SK-N-SH (cell line): ENCODE measurements at regions not wholly inside any gene's neighbourhood (a gene's known extent, or its start where the extent isn't known, plus 50 kb on each side); places are given as distances from the start of the nearest gene placed in this dataset.
A peak's percentile ranks its signal among the peaks of the same experiment; 100 is the strongest.

Experiments used
- CTCF ChIA-PET: fragments of 300-600, 350-600 bp; formaldehyde crosslinking; extraction: SDS; loops from one replicate; lab custom pipeline; 2021; lab: Yijun Ruan, JAX
- POLR2A ChIA-PET: fragments of 350-600 bp; sonication (Branson Sonifier 250); formaldehyde crosslinking; extraction: SDS; loops from one replicate; lab custom pipeline; 2020; ENCODE audit warnings: antibody characterized with exemption, inconsistent platforms; lab: Yijun Ruan, JAX
- DNase-seq: peaks from one replicate; pipeline ENCODE4 v3.0.0; 2012
- H2AFZ ChIP-seq: fragments of 200-600 bp; sonication (generic); 2 replicates; pipeline ENCODE4 v1.8.1; 2016; ENCODE audit warnings: antibody characterized with exemption, mild to moderate bottlenecking, low read depth
- H3F3A ChIP-seq: fragments of 200-600 bp; sonication (generic); replicated peaks from 2 replicates; pipeline ENCODE3; 2016; ENCODE audit warnings: antibody characterized with exemption, mild to moderate bottlenecking; ENCODE audit not compliant: insufficient read depth
- H3K27ac ChIP-seq, 2 experiments: fragments of 200-500 bp in 1 of 2; fragments of 200-600 bp in 1 of 2; sonication (Bioruptor generic) in 1 of 2; sonication (generic), shearing (Covaris generic) in 1 of 2; 2 replicates each; pipeline versions ENCODE4 v1.5.1 to v1.6.1; 2014 to 2016; ENCODE audit warnings: low read depth in 2 of 2, inconsistent platforms in 1 of 2, low read length in 1 of 2, mild to moderate bottlenecking in 1 of 2, mixed read lengths in 1 of 2
- H3K27me3 ChIP-seq: fragments of 200-600 bp; sonication (generic), shearing (Covaris generic); 2 replicates; pipeline ENCODE4 v1.6.1; 2016; ENCODE audit warnings: mixed run types; ENCODE audit not compliant: insufficient read depth
- H3K36me3 ChIP-seq, 2 experiments: fragments of 200-500 bp in 1 of 2; fragments of 200-600 bp in 1 of 2; sonication (Bioruptor generic) in 1 of 2; sonication (generic) in 1 of 2; replicated peaks in 1 of 2; 2 replicates each; pipeline versions ENCODE3 to v1.5.1; 2014 to 2016; ENCODE audit warnings: low read length in 1 of 2, mild to moderate bottlenecking in 1 of 2; ENCODE audit not compliant: insufficient read depth in 2 of 2, control insufficient read depth in 1 of 2
- H3K4me1 ChIP-seq, 2 experiments: fragments of 200-500 bp in 1 of 2; fragments of 200-600 bp in 1 of 2; sonication (Bioruptor generic) in 1 of 2; sonication (generic), shearing (Covaris generic) in 1 of 2; 2 replicates each; pipeline versions ENCODE4 v1.5.1 to v1.6.1; 2014 to 2016; ENCODE audit warnings: low read depth in 1 of 2, low read length in 1 of 2, mixed run types in 1 of 2; ENCODE audit not compliant: insufficient read depth in 2 of 2, control insufficient read depth in 1 of 2
- H3K4me2 ChIP-seq: fragments of 200-600 bp; sonication (generic), shearing (Covaris generic); 2 replicates; pipeline ENCODE4 v1.6.1; 2017; ENCODE audit warnings: mixed run types
- H3K4me3 ChIP-seq, 2 experiments: fragments of 200-500 bp in 1 of 2; fragments of 200-600 bp in 1 of 2; sonication (Bioruptor generic) in 1 of 2; sonication (generic), shearing (Covaris generic) in 1 of 2; 2 replicates each; pipeline versions ENCODE4 v1.5.1 to v1.8.1; 2014 to 2016; ENCODE audit warnings: low read depth in 2 of 2, inconsistent platforms in 1 of 2, low read length in 1 of 2, mild to moderate bottlenecking in 1 of 2, mixed read lengths in 1 of 2, moderate library complexity in 1 of 2
- H3K79me2 ChIP-seq: fragments of 200-600 bp; sonication (generic); 2 replicates; pipeline ENCODE4 v1.8.1; 2017; ENCODE audit warnings: mild to moderate bottlenecking; ENCODE audit not compliant: insufficient read depth
- H3K9ac ChIP-seq: fragments of 200-600 bp; sonication (generic); 2 replicates; pipeline ENCODE4 v1.6.1; 2017; ENCODE audit warnings: mixed run types
- H3K9me2 ChIP-seq: fragments of 200-600 bp; sonication (generic); 2 replicates; pipeline ENCODE4 v1.6.1; 2017; ENCODE audit warnings: mixed run types
- H3K9me3 ChIP-seq: fragments of 200-600 bp; sonication (generic); 2 replicates; pipeline ENCODE4 v1.6.1; 2017; ENCODE audit warnings: mixed run types, mild to moderate bottlenecking, moderate library complexity
- H4K20me1 ChIP-seq: fragments of 200-600 bp; sonication (generic); 2 replicates; pipeline ENCODE4 v1.6.1; 2017; ENCODE audit warnings: mild to moderate bottlenecking, mixed run types; ENCODE audit not compliant: insufficient read depth
- EP300 ChIP-seq, 2 experiments: IDR thresholded peaks; 2 replicates each; pipeline versions ENCODE4 v1.4.0 to v1.6.1; 2012; ENCODE audit warnings: borderline replicate concordance in 1 of 2, low read depth in 1 of 2, low read length in 1 of 2
- FOSL2 ChIP-seq: IDR thresholded peaks from 2 replicates; pipeline ENCODE4 v1.4.0; 2012; ENCODE audit warnings: low read depth, mild to moderate bottlenecking, moderate library complexity, borderline replicate concordance
- IRF3 ChIP-seq: fragments of 150-350 bp; IDR thresholded peaks from 2 replicates; pipeline ENCODE4 v1.6.1; 2016; ENCODE audit warnings: mild to moderate bottlenecking, low read depth, low read length
- JUND ChIP-seq: IDR thresholded peaks from 2 replicates; pipeline ENCODE4 v1.4.0; 2012
- MXI1 ChIP-seq: IDR thresholded peaks from 2 replicates; pipeline ENCODE4 v1.6.1; 2012; ENCODE audit warnings: mild to moderate bottlenecking, low read depth, low read length, improper control_type of control experiment
- NFIC ChIP-seq: IDR thresholded peaks from 2 replicates; pipeline ENCODE4 v1.4.0; 2012; ENCODE audit warnings: borderline replicate concordance
- NRF1 ChIP-seq: IDR thresholded peaks from 2 replicates; pipeline ENCODE4 v1.6.1; 2012; ENCODE audit warnings: low read depth, mild to moderate bottlenecking, low read length
- RAD21 ChIP-seq: IDR thresholded peaks from 2 replicates; pipeline ENCODE4 v1.6.1; 2012; ENCODE audit warnings: mild to moderate bottlenecking, low read length
- RCOR1 ChIP-seq: fragments of 150-350 bp; IDR thresholded peaks from 2 replicates; pipeline ENCODE4 v1.6.1; 2017; ENCODE audit warnings: antibody characterized with exemption, low read length
- SIN3A ChIP-seq: IDR thresholded peaks from 2 replicates; pipeline ENCODE4 v1.6.1; 2012; ENCODE audit warnings: low read depth, mild to moderate bottlenecking, low read length, moderate library complexity, borderline replicate concordance
- TCF12 ChIP-seq: IDR thresholded peaks from 2 replicates; pipeline ENCODE4 v1.4.0; 2012
- TEAD4 ChIP-seq: IDR thresholded peaks from 2 replicates; pipeline ENCODE4 v1.4.0; 2012; ENCODE audit warnings: mild to moderate bottlenecking, borderline replicate concordance; ENCODE audit not compliant: insufficient read depth
- YY1 ChIP-seq: IDR thresholded peaks from 2 replicates; pipeline ENCODE4 v1.4.0; 2012; ENCODE audit warnings: low read depth, mild to moderate bottlenecking
- WGBS: methylation state at CpG from one replicate; pipeline ENCODE4 v1.1.6; 2017; ENCODE audit warnings: low lambda C conversion rate; 5-methylcytosine and 5-hydroxymethylcytosine counted together
- TF ChIP-seq, protein P1 (sequence below): fragments of 150-350 bp; IDR thresholded peaks from 2 replicates; pipeline ENCODE4 v1.6.1; 2017; ENCODE audit warnings: antibody characterized with exemption, low read length, low read depth, borderline replicate concordance
- TF ChIP-seq, protein P2 (sequence below): fragments of 200-600 bp; sonication (generic); IDR thresholded peaks from 2 replicates; pipeline ENCODE4 v1.6.1; 2017; ENCODE audit warnings: antibody characterized with exemption, mild to moderate bottlenecking, moderate library complexity
- TF ChIP-seq, protein P3 (sequence below): IDR thresholded peaks from 2 replicates; pipeline ENCODE4; 2012

DNA sequence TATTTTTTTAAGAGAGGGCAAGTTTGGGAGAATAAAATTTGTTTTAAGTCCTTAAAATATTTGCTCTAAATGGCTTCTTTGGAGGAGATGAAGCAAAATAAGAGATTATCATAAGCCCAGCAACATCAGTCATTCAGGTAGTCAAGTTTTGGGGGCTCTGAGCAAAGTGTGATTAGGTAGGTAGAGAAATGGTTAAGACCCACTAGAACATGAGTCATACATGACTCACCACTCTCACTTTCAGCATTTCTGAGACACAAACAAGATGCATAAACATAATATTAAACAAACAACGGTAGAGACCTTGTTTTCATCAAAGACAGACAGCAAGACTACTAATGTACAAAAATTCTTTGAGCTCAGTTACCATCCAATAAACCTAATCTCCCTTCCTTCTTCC is 272.2 kb downstream of the LMO4 start:
- Histone ChIP-seq H3F3A (no peaks in the 10 kb centered on the region), H3K9me3 (no peaks in the 10 kb centered on the region; the same call in 1 of the 2 replicates), H3K4me2 (no peak overlapping the region), H3K9ac (no peak overlapping the region), H2AFZ (no peak overlapping the region), H3K4me3 (no peak overlapping the region), H3K4me1 (no peaks in the 10 kb centered on the region), H3K79me2 (no peaks in the 10 kb centered on the region), H4K20me1 (no peaks in the 10 kb centered on the region), H3K27ac (no peak overlapping the region), H3K9me2 (no peaks in the 10 kb centered on the region), H3K27me3 (no peaks in the 10 kb centered on the region), H3K36me3 (no peaks in the 10 kb centered on the region)
- POLR2A ChIA-PET, result no interaction called here
- 0% methylated on average over 1 of the region's 1 CpG for WGBS
- TF ChIP-seq EP300 (IDR thresholded peaks at IDR 0.05; ENCODE audit: borderline replicate concordance in 1 of 2, low read depth in 1 of 2, low read length in 1 of 2) (no peak), FOSL2 (peak; percentile 24; the same call in 1 of the 2 replicates)
- CTCF ChIA-PET, result no interaction called here
- no peak for DNase-seq

DNA sequence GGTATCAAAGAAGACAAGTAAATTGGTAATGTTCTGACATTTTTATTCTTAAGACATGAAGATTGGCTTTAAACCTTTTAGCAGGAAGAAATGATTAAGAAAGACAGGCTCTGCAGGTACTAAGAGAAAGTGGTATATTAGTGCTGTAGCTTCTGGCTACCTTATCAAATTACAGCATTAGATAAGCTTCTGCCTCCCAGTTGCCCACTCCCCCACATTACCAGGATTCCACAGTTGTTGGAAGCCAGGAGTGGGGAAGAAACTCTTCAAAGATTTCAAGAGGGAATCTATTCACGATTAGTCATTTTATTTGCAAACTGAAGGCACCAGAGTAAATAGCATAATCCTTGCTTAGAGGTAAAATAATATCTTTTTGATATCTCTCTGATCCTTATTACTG is 274.9 kb downstream of the LMO4 start:
- ChIA-PET CTCF (interaction anchor here (1.1 kb wide), 1 partner anchor 19 kb away, joined by 3 read pairs; no protein-coding TSS in a partner anchor), POLR2A (no interaction called here)
- Histone ChIP-seq H3K9ac (no peak overlapping the region), H3K79me2 (no peaks in the 10 kb centered on the region), H4K20me1 (no peaks in the 10 kb centered on the region)
- TF ChIP-seq, protein P1, sequence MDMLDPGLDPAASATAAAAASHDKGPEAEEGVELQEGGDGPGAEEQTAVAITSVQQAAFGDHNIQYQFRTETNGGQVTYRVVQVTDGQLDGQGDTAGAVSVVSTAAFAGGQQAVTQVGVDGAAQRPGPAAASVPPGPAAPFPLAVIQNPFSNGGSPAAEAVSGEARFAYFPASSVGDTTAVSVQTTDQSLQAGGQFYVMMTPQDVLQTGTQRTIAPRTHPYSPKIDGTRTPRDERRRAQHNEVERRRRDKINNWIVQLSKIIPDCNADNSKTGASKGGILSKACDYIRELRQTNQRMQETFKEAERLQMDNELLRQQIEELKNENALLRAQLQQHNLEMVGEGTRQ, result no peak
- TF ChIP-seq RCOR1 (no peak), NRF1 (no peak), IRF3 (no peak), YY1 (no peak), TEAD4 (no peak), MXI1 (no peak), RAD21 (no peak)
- TF ChIP-seq, all 33 proteins: peak for 0
- Histone ChIP-seq H3F3A (no peaks in the 10 kb centered on the region), H3K9me3 (no peaks in the 10 kb centered on the region; the same call in 1 of the 2 replicates), H3K36me3 (no peaks in the 10 kb centered on the region), H3K4me2 (no peak overlapping the region), H3K9me2 (no peaks in the 10 kb centered on the region), H3K27ac (no peak overlapping the region), H3K27me3 (no peaks in the 10 kb centered on the region), H2AFZ (no peak overlapping the region), H3K4me1 (no peaks in the 10 kb centered on the region), H3K4me3 (no peak overlapping the region)
- WGBS, result 30% methylated on average over 1 of the region's 1 CpG
- no peak for DNase-seq

DNA sequence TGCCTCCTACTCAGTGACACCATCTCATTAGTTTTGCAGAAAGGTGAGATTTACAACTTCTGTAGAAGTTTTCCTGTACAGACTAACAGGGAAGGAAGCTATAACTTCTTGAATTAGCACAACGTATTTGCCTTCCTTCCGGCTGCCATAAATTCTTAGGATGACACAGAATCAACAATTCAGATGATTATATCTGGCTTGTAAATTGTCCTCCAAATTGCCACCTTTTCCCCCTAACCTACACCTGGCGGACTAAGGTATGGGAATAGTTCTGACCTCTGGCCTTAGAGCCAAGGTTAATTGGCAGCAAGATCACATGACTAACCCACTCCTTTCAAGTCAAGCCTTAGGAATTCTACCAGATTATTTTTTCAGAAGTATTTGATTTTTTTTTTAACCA is 284.3 kb downstream of the LMO4 start:
- H3K79me2 ChIP-seq, result no peaks in the 10 kb centered on the region
- no peak overlapping the region for H2AFZ ChIP-seq
- no peaks in the 10 kb centered on the region for H3F3A ChIP-seq
- DNase-seq, result no peak
- no peaks in the 10 kb centered on the region for H3K36me3 ChIP-seq
- no peaks in the 10 kb centered on the region for H4K20me1 ChIP-seq
- H3K9me2 ChIP-seq, result no peaks in the 10 kb centered on the region
- 81% methylated on average over 3 of the region's 3 CpGs for WGBS
- H3K4me3 ChIP-seq, result no peak overlapping the region
- POLR2A ChIA-PET, result no interaction called here
- no peak overlapping the region for H3K4me2 ChIP-seq
- H3K27ac ChIP-seq, result no peak overlapping the region
- H3K9me3 ChIP-seq, result no peaks in the 10 kb centered on the region
- no peak overlapping the region for H3K9ac ChIP-seq
- H3K4me1 ChIP-seq, result no peaks in the 10 kb centered on the region
- H3K27me3 ChIP-seq, result no peaks in the 10 kb centered on the region
- CTCF ChIA-PET, result no interaction called here
- no peak for TF ChIP-seq JUND
- TF ChIP-seq TEAD4, result no peak
- TF ChIP-seq, protein P2, sequence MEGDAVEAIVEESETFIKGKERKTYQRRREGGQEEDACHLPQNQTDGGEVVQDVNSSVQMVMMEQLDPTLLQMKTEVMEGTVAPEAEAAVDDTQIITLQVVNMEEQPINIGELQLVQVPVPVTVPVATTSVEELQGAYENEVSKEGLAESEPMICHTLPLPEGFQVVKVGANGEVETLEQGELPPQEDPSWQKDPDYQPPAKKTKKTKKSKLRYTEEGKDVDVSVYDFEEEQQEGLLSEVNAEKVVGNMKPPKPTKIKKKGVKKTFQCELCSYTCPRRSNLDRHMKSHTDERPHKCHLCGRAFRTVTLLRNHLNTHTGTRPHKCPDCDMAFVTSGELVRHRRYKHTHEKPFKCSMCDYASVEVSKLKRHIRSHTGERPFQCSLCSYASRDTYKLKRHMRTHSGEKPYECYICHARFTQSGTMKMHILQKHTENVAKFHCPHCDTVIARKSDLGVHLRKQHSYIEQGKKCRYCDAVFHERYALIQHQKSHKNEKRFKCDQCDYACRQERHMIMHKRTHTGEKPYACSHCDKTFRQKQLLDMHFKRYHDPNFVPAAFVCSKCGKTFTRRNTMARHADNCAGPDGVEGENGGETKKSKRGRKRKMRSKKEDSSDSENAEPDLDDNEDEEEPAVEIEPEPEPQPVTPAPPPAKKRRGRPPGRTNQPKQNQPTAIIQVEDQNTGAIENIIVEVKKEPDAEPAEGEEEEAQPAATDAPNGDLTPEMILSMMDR, result no peak
- TF ChIP-seq TCF12, result no peak
- TF ChIP-seq NFIC, result no peak
- TF ChIP-seq SIN3A, result no peak
- no peak for TF ChIP-seq RAD21
- TF ChIP-seq, protein P3, sequence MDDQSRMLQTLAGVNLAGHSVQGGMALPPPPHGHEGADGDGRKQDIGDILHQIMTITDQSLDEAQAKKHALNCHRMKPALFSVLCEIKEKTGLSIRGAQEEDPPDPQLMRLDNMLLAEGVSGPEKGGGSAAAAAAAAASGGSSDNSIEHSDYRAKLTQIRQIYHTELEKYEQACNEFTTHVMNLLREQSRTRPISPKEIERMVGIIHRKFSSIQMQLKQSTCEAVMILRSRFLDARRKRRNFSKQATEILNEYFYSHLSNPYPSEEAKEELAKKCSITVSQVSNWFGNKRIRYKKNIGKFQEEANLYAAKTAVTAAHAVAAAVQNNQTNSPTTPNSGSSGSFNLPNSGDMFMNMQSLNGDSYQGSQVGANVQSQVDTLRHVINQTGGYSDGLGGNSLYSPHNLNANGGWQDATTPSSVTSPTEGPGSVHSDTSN, result no peak
